CD4-positive, alpha-beta T cell treated with Interleukin-12 subunit alpha and Interleukin-12 subunit beta, for 1 hour (primary cell): ENCODE measurements at regions not wholly inside any gene's neighbourhood (a gene's known extent, or its start where the extent isn't known, plus 50 kb on each side); places are given as distances from the start of the nearest gene placed in this dataset.

Source experiments
- DNase-seq: peaks from one replicate; pipeline ENCODE4 v3.0.0-alpha.2; 2020

DNA sequence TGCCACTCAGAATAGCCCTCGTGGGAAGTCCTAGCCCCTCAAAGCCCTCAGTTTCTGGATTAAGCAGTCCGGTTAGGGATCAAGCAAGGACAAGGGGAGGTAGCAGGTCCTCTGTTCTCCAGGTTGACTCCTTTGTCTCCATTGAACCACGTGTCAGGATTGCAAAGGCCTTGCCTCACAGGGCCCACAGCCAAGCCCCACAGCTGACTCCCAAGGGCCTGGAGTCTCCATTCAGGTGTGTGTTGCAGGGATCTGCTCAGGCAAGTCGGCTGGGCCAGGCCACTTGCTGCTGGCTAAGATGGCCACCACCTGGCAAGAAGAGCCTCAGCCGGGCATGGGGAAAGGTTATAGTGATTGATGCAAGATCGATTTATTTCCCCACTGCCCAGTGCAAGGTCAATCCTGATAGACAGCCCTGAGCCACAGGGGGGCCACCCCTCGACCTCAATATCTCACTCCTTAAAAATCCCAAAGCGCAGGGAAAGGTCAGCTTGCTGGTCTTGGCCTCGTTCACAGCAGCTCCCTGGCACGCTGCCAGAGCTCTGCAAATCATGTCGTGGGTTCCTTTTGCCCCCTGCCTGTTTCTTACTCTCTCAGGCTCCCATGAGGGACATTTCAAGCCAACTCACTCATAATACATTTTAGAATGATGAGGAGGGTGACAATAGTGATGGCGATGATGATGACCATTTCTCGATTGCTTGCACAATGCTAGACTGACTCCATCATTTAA lies 75.9 kb downstream of the EDN3 start:
- DNase-seq, result no peak

- DNase-seq, result no peak
These were observed 76.6 kb downstream of the EDN3 start for GRCh38 chr20:59376998-59377397.

GRCh38 chr20:59377842-59378241 lies 77.4 kb downstream of the EDN3 start:
- no peak for DNase-seq

GRCh38 chr20:59378396-59378795 lies 78.0 kb downstream of the EDN3 start:
- no peak for DNase-seq

DNA sequence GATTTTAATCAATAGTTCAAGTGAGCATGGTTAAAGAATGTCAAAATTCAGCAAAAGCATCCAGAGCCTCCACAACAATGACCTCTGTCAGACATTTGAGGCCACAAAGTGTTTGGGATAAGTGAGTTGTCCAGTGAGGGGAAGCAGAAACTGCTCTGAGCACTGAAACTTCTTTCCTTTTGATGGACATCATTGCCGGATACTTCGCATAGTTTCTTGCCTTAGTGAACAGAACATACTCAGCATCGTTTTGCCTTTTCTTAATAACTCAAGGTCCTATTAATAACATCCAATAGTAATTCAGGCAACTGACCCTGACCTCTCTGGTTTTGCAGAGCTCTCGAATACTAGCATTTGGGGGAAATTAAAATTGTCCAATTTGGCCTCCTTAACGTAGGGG lies 78.6 kb downstream of the EDN3 start:
- no peak for DNase-seq

DNA sequence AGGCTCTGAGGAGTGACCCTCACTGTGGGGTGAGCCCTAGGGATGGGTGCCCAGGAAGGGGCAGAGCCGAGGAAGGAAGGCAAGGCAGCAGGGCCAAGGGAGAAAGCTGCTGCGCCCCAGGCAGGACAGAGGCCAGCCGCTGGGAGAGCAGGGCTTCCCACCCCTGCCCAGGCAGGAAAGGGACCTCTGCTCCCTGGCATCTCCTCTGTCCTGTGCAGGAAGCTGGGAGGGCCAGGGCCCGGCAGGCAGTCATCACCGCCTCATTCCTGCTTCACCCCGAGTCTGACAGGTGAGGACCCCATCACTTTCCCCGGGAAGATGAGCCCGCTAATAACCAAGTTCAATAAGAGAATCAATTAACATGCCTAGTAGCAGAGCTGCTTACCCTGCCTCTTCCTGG lies 81.3 kb downstream of the EDN3 start:
- no peak for DNase-seq

- DNase-seq, result no peak
These were observed 81.8 kb downstream of the EDN3 start for GRCh38 chr20:59382157-59382725.

DNA sequence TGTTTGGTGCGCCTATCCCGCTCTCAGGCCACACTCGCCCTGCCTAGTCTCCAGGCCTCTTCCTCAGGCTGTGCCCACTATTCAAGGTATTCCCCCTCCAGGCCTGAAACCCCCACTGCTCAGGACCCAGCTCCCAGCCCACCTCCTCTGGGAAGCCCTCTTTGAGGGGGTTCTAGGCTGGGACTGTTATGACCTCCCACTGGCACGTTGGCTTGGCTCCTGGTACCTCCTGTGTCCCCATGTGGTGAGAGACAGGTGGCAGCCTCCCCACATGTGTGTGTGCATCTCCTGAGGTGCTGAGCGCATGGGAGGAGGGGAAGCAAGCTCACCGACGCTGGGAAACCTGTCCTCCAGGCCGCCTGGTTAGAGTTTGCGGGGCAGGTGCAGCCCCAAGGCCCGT lies 82.5 kb downstream of the EDN3 start:
- no peak for DNase-seq

DNA sequence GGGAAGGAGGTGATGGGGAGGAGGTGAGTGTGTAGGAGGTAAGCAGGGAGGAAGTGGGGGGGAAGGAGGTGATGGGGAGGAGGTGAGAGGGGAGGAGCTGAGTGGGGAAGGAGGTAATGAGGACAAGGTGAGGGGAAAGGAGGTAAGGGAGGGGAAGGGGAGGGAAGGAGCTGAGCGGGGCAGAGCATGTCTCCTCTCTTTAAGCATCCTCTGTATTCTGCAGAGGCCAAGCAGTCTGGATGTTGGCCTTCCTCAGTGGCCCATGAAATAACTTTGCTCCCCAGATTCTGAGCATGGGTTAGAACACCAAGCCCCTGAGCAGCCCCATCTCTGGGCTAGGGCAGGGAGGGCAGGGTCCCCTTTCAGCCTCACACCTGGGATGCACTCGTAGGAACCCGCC lies 84.6 kb downstream of the EDN3 start:
- DNase-seq, result no peak

- no peak for DNase-seq
These were observed 85.1 kb downstream of the EDN3 start for GRCh38 chr20:59385480-59385879.

- DNase-seq, result no peak
These were observed 86.4 kb downstream of the EDN3 start for GRCh38 chr20:59386809-59387208.

- DNase-seq, result no peak
These were observed 87.5 kb downstream of the EDN3 start for GRCh38 chr20:59387891-59388290.

DNA sequence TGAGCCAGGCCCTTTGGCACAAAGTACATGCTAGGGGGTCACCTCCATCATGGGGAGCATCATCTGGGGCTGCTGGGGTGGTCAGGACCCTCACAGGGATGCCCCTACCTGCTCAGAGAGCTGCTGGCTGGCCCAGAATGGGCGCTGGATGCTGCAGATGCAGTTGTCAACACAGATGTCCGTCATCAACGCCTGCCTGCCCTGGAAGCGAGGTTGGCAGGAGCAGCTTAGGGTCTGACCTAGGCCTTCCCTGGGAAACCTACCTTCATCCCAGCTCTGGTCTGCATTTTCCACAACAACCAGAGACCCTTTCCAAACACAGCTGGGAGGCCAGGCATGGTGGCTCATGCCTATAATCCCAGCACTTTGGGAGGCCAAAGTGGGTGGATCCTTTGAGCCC lies 88.0 kb downstream of the EDN3 start:
- no peak for DNase-seq

DNA sequence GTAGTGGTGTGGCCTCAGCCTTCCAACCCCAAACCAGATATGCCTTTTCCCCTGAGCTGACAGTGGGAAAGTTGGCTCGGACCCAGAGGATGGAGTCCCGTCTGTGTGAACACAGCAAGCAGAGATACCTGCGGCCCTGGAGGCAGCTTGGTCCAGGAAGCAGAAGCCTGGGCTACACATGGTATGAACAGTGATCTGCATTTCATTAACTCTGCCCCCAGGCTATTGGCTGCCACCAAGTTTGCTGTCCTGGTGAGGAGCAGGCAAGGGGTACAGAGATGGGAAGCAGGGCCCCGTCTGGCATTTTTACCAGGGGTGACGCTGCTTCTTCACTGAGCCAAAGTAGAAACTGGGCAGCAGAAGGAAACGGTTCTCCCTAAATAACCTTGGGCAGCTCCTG lies 90.0 kb downstream of the EDN3 start:
- no peak for DNase-seq

- DNase-seq, result no peak
These were observed 91.6 kb downstream of the EDN3 start for GRCh38 chr20:59391975-59392374.

DNA sequence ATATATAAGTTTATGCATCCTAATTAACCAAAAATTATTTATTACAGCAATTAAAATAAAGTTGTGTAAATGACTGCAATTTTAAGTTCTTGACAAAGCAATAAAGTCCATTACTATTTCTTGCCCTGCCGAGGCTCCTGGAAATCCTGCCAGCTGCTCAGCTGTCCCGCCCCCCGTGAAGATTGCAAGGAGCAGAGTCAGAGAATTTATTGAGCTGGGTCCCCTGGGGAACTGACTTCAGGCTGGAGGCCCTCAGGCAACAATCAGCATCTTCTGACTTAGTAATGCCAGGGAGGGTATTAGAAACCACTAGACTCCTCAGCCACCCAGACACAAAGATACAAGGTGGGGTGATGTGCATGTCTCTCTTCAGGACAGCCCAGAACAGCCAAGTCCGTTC lies 92.3 kb downstream of the EDN3 start:
- DNase-seq, result no peak

GRCh38 chr20:59393142-59393541 lies 92.7 kb downstream of the EDN3 start:
- DNase-seq, result no peak

GRCh38 chr20:59395729-59396128 lies 95.3 kb downstream of the EDN3 start:
- DNase-seq, result no peak

DNA sequence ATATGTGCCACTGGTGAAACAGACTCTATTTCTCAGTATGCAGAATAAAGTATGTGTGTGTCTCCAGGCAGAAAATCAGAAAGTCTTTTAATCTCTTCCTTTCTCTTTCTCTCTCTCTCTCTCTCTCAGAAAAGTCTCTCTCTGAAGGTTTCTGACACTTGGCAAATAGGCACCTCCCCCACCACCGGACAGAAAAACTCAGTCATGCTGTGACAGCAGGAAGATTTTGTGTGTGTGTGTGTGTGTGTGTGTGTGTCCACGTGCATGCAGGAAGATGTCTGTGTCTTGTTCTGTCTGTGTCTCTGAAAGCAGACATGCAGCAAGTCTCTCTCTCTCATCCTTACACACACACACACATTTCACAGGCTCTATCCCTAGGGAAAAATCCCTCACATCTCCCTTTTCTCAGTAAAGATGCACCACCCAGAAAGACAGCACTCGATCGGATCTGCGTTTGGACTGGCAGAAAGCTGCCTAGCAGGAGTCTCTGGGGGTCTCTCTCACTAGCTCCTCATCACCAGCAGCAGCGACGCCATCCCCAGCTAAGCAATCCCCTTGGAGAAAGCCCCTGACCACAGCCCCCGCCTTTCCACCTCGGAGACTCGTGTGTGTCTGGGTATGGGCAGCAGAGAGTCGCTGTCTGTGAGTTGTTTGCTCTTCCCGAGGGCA lies 98.3 kb downstream of the EDN3 start:
- no peak for DNase-seq

DNA sequence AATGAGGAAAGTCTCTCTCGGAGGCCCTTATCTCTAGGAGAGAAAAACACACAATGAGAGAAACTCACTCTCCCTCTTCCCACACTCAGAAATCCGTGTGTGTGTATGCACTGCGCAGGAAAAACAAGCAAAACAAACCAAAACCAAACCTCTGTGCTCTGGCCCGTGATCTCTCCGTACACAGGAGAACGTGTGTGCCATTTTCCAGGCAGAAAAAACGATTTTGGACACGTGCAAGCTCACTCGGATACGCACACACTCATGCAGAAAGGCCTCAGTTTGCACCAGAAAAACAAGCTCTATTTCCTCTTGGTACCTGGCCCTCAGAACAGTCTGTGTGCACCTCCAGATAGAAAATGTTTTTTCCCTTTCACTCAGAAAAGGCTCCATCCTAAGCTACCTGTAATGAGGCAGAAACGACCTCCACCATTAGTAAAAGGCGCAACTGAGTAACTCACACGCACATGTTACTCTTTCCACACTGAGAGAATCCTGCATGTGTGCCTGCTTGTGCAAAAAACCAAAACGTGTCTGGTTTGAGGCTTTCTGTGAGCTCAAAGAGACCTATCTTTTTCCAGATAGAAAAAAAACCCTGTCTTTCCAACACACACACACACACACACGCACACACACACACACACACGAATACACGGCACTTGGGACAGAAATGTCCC lies 99.2 kb downstream of the EDN3 start:
- DNase-seq, result no peak

DNA sequence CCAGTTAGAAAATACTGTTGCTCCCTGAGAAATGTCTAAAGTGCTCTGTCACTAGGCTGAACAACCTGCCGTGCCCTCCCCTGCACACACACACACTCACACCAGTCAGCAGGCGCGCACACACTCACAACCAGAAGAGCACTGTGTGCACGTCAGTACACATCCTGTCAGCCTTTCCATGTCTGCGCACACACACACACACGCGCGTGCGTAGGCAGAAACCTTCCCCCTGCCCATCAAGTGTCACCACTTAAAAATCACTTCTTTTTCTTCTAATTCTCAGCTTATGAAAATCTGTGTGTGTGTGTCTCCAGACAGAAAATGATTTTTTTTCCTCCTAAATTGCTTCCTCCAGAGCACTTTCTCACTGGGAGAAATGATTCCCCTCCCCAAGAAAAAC lies 100.3 kb downstream of the EDN3 start:
- no peak for DNase-seq

- no peak for DNase-seq
These were observed 102.3 kb downstream of the EDN3 start for GRCh38 chr20:59402681-59403080.

DNA sequence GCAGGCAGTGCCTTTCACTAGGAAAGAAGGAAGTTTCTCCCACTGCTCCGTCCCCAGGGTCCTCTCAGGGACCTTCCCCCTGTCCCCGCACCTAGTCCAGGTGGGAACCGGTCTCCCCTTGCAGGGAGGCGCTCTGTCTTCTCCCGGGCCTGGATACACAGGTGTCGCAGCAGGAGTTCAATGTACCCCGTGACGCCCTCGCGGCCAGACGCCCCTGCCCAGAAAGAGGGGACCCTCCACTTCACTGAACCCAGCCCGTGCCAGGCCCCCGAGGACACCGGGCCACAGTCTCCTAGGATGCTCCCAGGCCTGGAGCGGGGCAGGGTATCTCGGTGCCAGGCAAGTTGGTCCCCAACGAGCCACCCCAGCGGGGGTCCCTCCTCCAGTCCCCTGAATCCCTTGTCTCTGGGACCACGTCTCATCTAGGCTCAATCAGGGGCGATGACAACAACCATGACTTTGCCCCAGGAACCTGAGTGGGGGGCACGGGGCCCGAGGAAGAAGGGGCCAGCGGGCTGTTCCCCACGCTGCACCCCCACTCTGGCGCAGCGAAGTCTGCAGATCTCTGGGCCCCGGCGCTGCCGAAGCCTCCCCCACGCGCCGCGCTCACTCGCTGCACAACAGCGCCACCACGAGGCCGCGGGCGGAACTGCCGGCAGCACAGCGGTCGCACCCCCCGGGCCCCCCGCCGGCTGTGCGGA lies 103.0 kb downstream of the EDN3 start:
- peak; percentile 64 for DNase-seq
